HUES64 (cell line): ENCODE measurements at regions not wholly inside any gene's neighbourhood (a gene's known extent, or its start where the extent isn't known, plus 50 kb on each side); places are given as distances from the start of the nearest gene placed in this dataset.

Experiments
- H3K27ac ChIP-seq: 2 replicates; pipeline ENCODE4 v1.7.0; 2013; ENCODE audit warnings: low read depth, low read length, inconsistent platforms
- H3K27me3 ChIP-seq: 2 replicates; pipeline ENCODE4 v1.6.1; 2013; ENCODE audit warnings: mild to moderate bottlenecking, low read length; ENCODE audit not compliant: insufficient read depth
- H3K36me3 ChIP-seq: 2 replicates; pipeline ENCODE4 v1.6.1; 2013; ENCODE audit warnings: mild to moderate bottlenecking, low read length; ENCODE audit not compliant: insufficient read depth
- H3K4me1 ChIP-seq: 2 replicates; pipeline ENCODE4 v1.6.1; 2013; ENCODE audit warnings: mild to moderate bottlenecking, low read length, moderate library complexity; ENCODE audit not compliant: insufficient read depth
- H3K4me3 ChIP-seq: 2 replicates; pipeline ENCODE4 v1.5.1; 2013; ENCODE audit warnings: mild to moderate bottlenecking, low read length, moderate library complexity
- H3K9ac ChIP-seq: 2 replicates; pipeline ENCODE4 v1.6.1; 2013; ENCODE audit warnings: mild to moderate bottlenecking, low read depth, low read length
- H3K9me3 ChIP-seq: 2 replicates; pipeline ENCODE4 v1.6.1; 2013; ENCODE audit warnings: low read depth, low read length; ENCODE audit not compliant: insufficient read depth
- WGBS: fragments of 150-250, 120-280 bp; methylation state at CpG from one replicate; pipeline ENCODE4 v1.1.7; 2013; ENCODE audit warnings: missing lambda C conversion rate; 5-methylcytosine and 5-hydroxymethylcytosine counted together

DNA sequence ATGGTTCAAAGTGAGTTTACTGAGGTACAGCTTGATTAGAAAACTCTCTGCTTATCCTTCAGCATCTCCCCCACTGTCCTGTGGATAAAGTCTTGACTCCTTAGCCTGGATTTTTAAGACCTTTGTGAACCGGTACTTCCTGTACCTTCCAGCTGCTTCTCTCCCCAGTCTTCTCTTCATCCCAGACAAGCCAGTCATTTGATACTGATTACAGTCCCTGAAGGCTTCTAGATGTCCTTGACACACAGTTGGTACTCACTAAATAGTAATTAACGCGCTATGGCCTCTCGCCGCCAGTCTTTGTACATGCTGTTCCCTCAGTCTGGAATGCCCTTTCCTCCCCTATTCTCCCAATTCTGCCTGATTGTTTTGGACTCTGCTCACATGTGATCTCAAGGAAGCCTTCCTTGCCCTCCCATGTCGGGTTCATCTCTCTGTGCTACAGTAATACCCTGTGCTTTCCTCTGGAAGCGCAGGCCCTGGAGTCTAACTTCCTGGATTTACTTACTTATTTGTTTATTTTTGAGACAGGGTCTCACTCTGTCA is 50.6 kb upstream of the PTGR2 start:
- H3K4me3 ChIP-seq = no peak overlapping the region
- no peaks in the 10 kb centered on the region for H3K9me3 ChIP-seq
- WGBS = 92% methylated on average over 7 of the region's 7 CpGs
- no peaks in the 10 kb centered on the region for H3K4me1 ChIP-seq
- H3K27me3 ChIP-seq = no peaks in the 10 kb centered on the region
- no peaks in the 10 kb centered on the region for H3K36me3 ChIP-seq
- no peak overlapping the region for H3K9ac ChIP-seq
- no peak overlapping the region for H3K27ac ChIP-seq

DNA sequence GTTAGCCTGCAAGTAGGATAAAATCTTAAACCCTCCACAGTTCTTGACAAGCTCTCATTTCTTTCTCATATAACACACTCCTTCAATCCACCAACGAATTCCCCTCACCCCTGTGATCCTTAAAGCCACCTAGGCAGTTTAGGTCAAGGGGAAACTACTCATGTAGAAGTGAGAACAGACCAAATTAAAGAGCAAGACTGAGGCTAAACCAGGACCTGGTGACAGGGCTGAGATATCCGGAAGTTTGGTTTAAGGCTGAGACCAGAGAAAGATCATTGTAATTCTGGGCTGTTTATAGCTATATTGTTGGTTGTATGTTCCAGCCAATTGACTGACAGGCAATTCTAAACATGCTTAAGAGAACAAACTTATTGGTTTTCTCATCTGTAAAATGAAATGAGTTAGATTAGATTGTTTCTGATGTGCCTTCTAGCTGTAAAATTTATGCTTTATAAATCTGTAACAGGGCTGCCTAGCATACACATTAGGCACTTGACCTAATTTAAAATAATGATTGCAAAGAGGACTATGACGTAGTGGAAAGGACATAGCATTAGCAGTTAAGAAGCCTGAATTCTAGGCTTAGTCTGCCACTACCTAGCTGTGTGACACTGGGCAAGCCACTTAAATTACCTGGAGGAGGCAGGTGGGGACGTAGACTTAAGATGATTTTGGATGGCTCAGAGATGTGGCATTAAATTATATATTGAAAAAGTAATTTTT is 53.9 kb upstream of the PTGR2 start:
- no peaks in the 10 kb centered on the region for H3K9me3 ChIP-seq
- WGBS = 76% methylated on average over 4 of the region's 4 CpGs
- no peak overlapping the region for H3K4me3 ChIP-seq
- no peak overlapping the region for H3K9ac ChIP-seq
- H3K4me1 ChIP-seq = no peaks in the 10 kb centered on the region
- H3K36me3 ChIP-seq = no peaks in the 10 kb centered on the region
- no peak overlapping the region for H3K27ac ChIP-seq
- no peaks in the 10 kb centered on the region for H3K27me3 ChIP-seq

- no peaks in the 10 kb centered on the region for H3K9me3 ChIP-seq
- H3K36me3 ChIP-seq = no peaks in the 10 kb centered on the region
- 86% methylated on average over 4 of the region's 4 CpGs for WGBS
- no peak overlapping the region for H3K4me3 ChIP-seq
- no peak overlapping the region for H3K9ac ChIP-seq
- H3K27me3 ChIP-seq = no peaks in the 10 kb centered on the region
- H3K27ac ChIP-seq = no peak overlapping the region
- H3K4me1 ChIP-seq = no peaks in the 10 kb centered on the region
Measured at GRCh38 chr14:73796893-73797542, 54.6 kb upstream of the PTGR2 start.

DNA sequence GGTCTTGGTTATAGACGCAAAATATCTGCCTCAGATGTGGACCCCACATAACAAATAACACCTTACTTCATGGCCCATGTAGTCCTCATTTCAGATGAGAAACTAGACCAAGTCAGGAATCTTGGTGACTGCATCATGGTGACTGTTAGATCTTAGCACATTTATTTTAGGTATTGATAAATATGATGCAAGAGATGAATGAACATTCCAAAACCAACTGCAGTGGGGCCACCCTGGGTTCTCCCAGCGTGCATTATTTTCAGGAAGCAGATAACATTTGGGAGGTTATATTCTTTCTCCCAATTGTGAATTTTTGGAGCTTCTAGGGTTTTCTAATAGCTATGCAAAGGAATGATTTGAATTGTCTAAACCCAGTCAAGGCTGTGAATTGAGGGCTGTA is 55.2 kb upstream of the PTGR2 start:
- Histone ChIP-seq H3K27ac (no peak overlapping the region), H3K4me3 (no peak overlapping the region)

GRCh38 chr14:73795974-73796373 is 55.7 kb upstream of the PTGR2 start:
- no peaks in the 10 kb centered on the region for H3K27me3 ChIP-seq
- H3K27ac ChIP-seq = no peak overlapping the region
- H3K4me1 ChIP-seq = no peaks in the 10 kb centered on the region
- H3K9me3 ChIP-seq = no peaks in the 10 kb centered on the region
- H3K36me3 ChIP-seq = no peaks in the 10 kb centered on the region
- H3K9ac ChIP-seq = no peak overlapping the region
- 91% methylated on average over 1 of the region's 1 CpG for WGBS
- H3K4me3 ChIP-seq = no peak overlapping the region

More for the DNA sequence above, 55.2 kb upstream of the PTGR2 start:
- 89% methylated on average over 2 of the region's 2 CpGs for WGBS
- Histone ChIP-seq H3K9me3 (no peaks in the 10 kb centered on the region), H3K4me1 (no peaks in the 10 kb centered on the region), H3K36me3 (no peaks in the 10 kb centered on the region), H3K9ac (no peak overlapping the region), H3K27me3 (no peaks in the 10 kb centered on the region)

DNA sequence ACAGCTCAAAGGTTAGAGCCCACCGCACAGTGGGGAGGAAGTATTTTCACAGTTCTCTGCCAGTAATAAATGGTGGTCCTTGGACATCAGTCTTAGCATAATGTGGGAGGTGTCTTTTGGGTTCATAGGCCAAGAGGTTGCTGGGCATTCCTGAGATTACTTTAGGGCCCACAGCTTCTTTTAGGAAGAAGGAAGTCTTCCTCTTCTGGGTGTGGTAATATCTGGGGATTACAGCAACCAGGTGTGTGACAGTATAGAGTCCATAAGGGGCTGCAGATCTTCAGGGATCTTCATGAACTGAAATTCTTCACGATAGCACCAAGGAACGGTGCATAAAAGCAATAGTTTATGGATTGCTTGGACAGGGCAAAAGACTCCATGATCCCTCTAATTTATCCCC is 56.2 kb upstream of the PTGR2 start:
- H3K36me3 ChIP-seq = no peaks in the 10 kb centered on the region
- H3K27ac ChIP-seq = no peak overlapping the region
- H3K27me3 ChIP-seq = peaks cover 3% of the 10 kb centered on the region; the same call in 1 of the 2 replicates
- H3K4me3 ChIP-seq = no peak overlapping the region
- WGBS = 93% methylated on average over 3 of the region's 3 CpGs
- no peak overlapping the region for H3K9ac ChIP-seq
- H3K9me3 ChIP-seq = no peaks in the 10 kb centered on the region
- no peaks in the 10 kb centered on the region for H3K4me1 ChIP-seq

GRCh38 chr14:73794146-73794545 is 57.5 kb upstream of the PTGR2 start:
- Histone ChIP-seq H3K9me3 (no peaks in the 10 kb centered on the region), H3K27ac (no peak overlapping the region), H3K27me3 (peaks cover 16% of the 10 kb centered on the region), H3K9ac (no peak overlapping the region), H3K4me3 (no peak overlapping the region), H3K4me1 (no peaks in the 10 kb centered on the region), H3K36me3 (no peaks in the 10 kb centered on the region)
- 89% methylated on average over 1 of the region's 1 CpG for WGBS

- Histone ChIP-seq H3K36me3 (no peaks in the 10 kb centered on the region), H3K27me3 (peaks cover 32% of the 10 kb centered on the region), H3K9me3 (no peaks in the 10 kb centered on the region), H3K9ac (no peak overlapping the region), H3K4me3 (no peak overlapping the region), H3K4me1 (peaks cover 8% of the 10 kb centered on the region), H3K27ac (no peak overlapping the region)
- 69% methylated on average over 4 of the region's 4 CpGs for WGBS
Measured at GRCh38 chr14:73792481-73792880, 59.1 kb upstream of the PTGR2 start.

DNA sequence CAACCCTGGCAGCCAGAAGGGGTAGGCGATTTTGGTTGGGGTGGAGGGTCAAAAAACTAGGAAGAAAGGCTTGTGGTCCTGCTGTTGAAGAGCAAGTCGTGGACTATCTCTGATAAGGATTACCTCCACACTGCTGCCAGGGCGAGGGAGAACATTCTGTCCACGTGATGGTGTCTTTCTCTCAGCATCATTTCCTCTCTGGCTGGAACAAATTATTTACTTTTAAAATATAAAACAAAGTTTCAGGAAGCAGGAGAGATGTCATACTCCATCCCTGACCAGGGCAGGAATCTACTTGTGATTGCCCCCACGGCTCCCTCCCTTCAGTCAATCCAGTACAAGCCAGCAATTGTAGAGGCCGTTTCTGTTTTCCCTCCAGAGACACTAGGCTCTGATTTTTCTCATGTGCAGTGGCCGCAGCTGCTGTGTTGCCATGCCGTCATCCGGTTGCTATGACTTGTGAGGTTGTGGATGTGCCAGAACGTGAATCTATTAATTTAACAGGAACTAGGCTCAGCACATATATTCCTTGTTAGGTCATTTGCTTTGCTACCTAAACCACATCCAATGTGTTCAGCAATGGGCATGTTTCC is 61.5 kb upstream of the PTGR2 start:
- no peak overlapping the region for H3K9ac ChIP-seq
- H3K9me3 ChIP-seq = no peaks in the 10 kb centered on the region
- peaks cover 55% of the 10 kb centered on the region for H3K27me3 ChIP-seq
- no peak overlapping the region for H3K4me3 ChIP-seq
- no peaks in the 10 kb centered on the region for H3K36me3 ChIP-seq
- no peak overlapping the region for H3K27ac ChIP-seq
- 89% methylated on average over 10 of the region's 10 CpGs for WGBS
- peaks cover 17% of the 10 kb centered on the region for H3K4me1 ChIP-seq

GRCh38 chr14:73788701-73789551 is 62.7 kb upstream of the PTGR2 start:
- Histone ChIP-seq H3K9me3 (no peaks in the 10 kb centered on the region), H3K36me3 (no peaks in the 10 kb centered on the region), H3K4me3 (no peak overlapping the region), H3K27me3 (peaks cover 67% of the 10 kb centered on the region), H3K9ac (no peak overlapping the region), H3K27ac (no peak overlapping the region), H3K4me1 (peaks cover 28% of the 10 kb centered on the region)
- 90% methylated on average over 6 of the region's 6 CpGs for WGBS

GRCh38 chr14:73788317-73788598 is 63.4 kb upstream of the PTGR2 start:
- no peak overlapping the region for H3K9ac ChIP-seq
- no peaks in the 10 kb centered on the region for H3K9me3 ChIP-seq
- H3K27me3 ChIP-seq = peaks cover 73% of the 10 kb centered on the region
- 86% methylated on average over 3 of the region's 4 CpGs for WGBS
- H3K4me3 ChIP-seq = no peak overlapping the region
- no peaks in the 10 kb centered on the region for H3K36me3 ChIP-seq
- peaks cover 33% of the 10 kb centered on the region for H3K4me1 ChIP-seq
- H3K27ac ChIP-seq = no peak overlapping the region
